PC-3 (cell line): ENCODE measurements at regions not wholly inside any gene's neighbourhood (a gene's known extent, or its start where the extent isn't known, plus 50 kb on each side); places are given as distances from the start of the nearest gene placed in this dataset.

ENCODE experiments used
- ATAC-seq: fragments of 200-7000 bp; cut with Tn5 transposase; 2 replicates; pipeline ENCODE4 v1.9.1; 2020; ENCODE audit warnings: mild to moderate bottlenecking, moderate library complexity
- BruUV-seq: library from RNA; stranded (reverse); fragments of 400-500 nt; replicated peaks from 2 replicates; lab custom pipeline; 2021; lab: Mats Ljungman, UMichigan
- CTCF ChIA-PET: fragments of 300-600 bp; sonication (Branson Sonifier 250); formaldehyde crosslinking; loops from one replicate; lab custom pipeline; 2022; ENCODE audit warnings: antibody characterized with exemption; lab: Charles Lee
- POLR2A ChIA-PET: fragments of 300-600 bp; sonication (Branson Sonifier 250); formaldehyde crosslinking; loops from one replicate; lab custom pipeline; 2022; ENCODE audit warnings: antibody characterized with exemption; ENCODE audit not compliant: unreplicated experiment; lab: Charles Lee
- DNase-seq: peaks from one replicate; pipeline ENCODE4 v3.0.0-alpha.2; 2015
- H2AFZ ChIP-seq: fragments of 300-600 bp; sonication (generic); 2 replicates; pipeline ENCODE4 v1.6.0; 2016; ENCODE audit warnings: antibody characterized with exemption, low read length
- H3F3A ChIP-seq: fragments of 300-600 bp; sonication (generic); one replicate; pipeline ENCODE4 v1.6.0; 2017; ENCODE audit warnings: antibody characterized with exemption, low read length, control low read depth, mild to moderate bottlenecking; ENCODE audit not compliant: unreplicated experiment
- H3K27ac ChIP-seq: fragments of 300-600 bp; sonication (generic); 2 replicates; pipeline ENCODE4 v1.5.1; 2016; ENCODE audit warnings: mild to moderate bottlenecking, low read length
- H3K27me3 ChIP-seq: fragments of 300-600 bp; sonication (generic); 2 replicates; pipeline ENCODE4 v1.6.1; 2016; ENCODE audit warnings: low read length, mixed read lengths
- H3K36me3 ChIP-seq: fragments of 300-600 bp; sonication (generic); 2 replicates; pipeline ENCODE4 v1.6.1; 2016; ENCODE audit warnings: low read depth, mixed run types, low read length, mixed read lengths
- H3K4me1 ChIP-seq: fragments of 300-600 bp; sonication (generic); 2 replicates; pipeline ENCODE4 v1.5.1; 2016; ENCODE audit warnings: low read length; ENCODE audit not compliant: insufficient read depth
- H3K4me2 ChIP-seq: fragments of 300-600 bp; sonication (generic); 2 replicates; pipeline ENCODE4 v1.6.0; 2016; ENCODE audit warnings: low read length
- H3K4me3 ChIP-seq: fragments of 300-600 bp; sonication (generic); 2 replicates; pipeline ENCODE4 v1.5.1; 2016; ENCODE audit warnings: mild to moderate bottlenecking, low read length, mixed read lengths
- H3K79me2 ChIP-seq: fragments of 300-600 bp; sonication (generic); 2 replicates; pipeline ENCODE4 v1.6.1; 2017; ENCODE audit warnings: low read length, mixed read lengths
- H3K9ac ChIP-seq: fragments of 300-600 bp; sonication (generic); 2 replicates; pipeline ENCODE4 v1.6.0; 2016; ENCODE audit warnings: mild to moderate bottlenecking, low read length
- H3K9me2 ChIP-seq: fragments of 300-600 bp; sonication (generic); replicated peaks from 2 replicates; pipeline ENCODE4 v1.6.1; 2016; ENCODE audit warnings: mixed run types, low read length, mixed read lengths
- H3K9me3 ChIP-seq: fragments of 300-600 bp; sonication (generic); 2 replicates; pipeline ENCODE4 v1.6.1; 2016; ENCODE audit warnings: low read length, mixed read lengths
- H4K20me1 ChIP-seq: fragments of 300-600 bp; sonication (generic); 2 replicates; pipeline ENCODE4 v1.6.1; 2016; ENCODE audit warnings: low read length, mixed read lengths
- EZH2 ChIP-seq: fragments of 300-600 bp; sonication (generic); IDR thresholded peaks from one replicate; pipeline ENCODE4 v1.6.1; 2017; ENCODE audit warnings: antibody characterized with exemption, mild to moderate bottlenecking, low read length; ENCODE audit not compliant: unreplicated experiment
- EZH2phosphoT487 ChIP-seq: fragments of 300-600 bp; sonication (generic); IDR thresholded peaks from 2 replicates; pipeline ENCODE4 v1.6.1; 2018; ENCODE audit warnings: mild to moderate bottlenecking, antibody characterized with exemption, low read length, borderline replicate concordance
- intact Hi-C: fragments of 100-400 bp; cut with micrococcal nuclease; formaldehyde crosslinking; loops from 2 replicates; pipeline ENCODE4 v1.9.0; 2023
- TF ChIP-seq, protein P1 (sequence below): fragments of 300-600 bp; sonication (generic); conservative IDR thresholded peaks from 2 replicates; pipeline ENCODE4 v1.5.1; 2017; ENCODE audit warnings: antibody characterized with exemption, low read depth, mild to moderate bottlenecking, low read length

DNA sequence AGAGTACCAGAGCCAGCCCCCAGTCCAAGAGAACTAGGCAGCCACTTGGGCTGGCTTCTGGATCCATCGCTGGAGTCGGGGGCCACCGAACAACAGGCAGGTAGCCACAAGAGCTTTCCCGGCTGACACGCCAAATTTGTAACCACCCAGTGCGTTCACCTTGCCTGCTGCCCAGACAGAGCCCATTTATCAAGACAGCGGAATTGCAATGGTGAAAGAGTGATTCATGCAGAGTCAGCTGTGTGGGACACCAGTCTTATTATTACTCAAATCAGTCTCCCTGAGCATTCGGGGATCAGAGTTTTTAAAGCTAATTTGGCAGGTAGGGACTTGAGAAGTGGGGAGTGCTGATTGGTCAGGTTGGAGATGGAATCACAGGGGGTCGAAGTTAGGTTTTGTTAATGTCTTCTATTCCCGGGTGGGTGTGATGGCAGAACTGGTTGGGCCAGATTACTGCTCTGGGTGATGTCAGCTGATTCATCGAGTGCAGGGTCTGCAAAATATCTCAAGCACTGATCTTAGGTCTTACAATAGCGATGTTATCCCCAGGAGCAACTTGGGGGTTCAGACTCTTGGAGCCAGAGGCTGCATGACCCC is 64.3 kb downstream of the PDE6H start:
- peak; percentile 2 for DNase-seq
- ChIA-PET POLR2A (no interaction called here), CTCF (no interaction called here)
- H4K20me1 ChIP-seq: no peaks in the 10 kb centered on the region
- H3F3A ChIP-seq: no peaks in the 10 kb centered on the region
- no TSS peak for BruUV-seq
- H3K9me2 ChIP-seq: no peaks in the 10 kb centered on the region
- H3K4me2 ChIP-seq: no peak overlapping the region
- no peak for ATAC-seq
- no peaks in the 10 kb centered on the region for H3K79me2 ChIP-seq
- no peak overlapping the region for H3K9ac ChIP-seq
- peaks cover 13% of the 10 kb centered on the region; the same call in 1 of the 2 replicates for H3K27me3 ChIP-seq
- intact Hi-C loops: no loop called here
- no peaks in the 10 kb centered on the region for H3K36me3 ChIP-seq
- H3K27ac ChIP-seq: no peak overlapping the region
- H3K4me1 ChIP-seq: no peaks in the 10 kb centered on the region
- H3K9me3 ChIP-seq: no peaks in the 10 kb centered on the region
- H3K4me3 ChIP-seq: no peak overlapping the region
- TF ChIP-seq EZH2 (no peak), EZH2phosphoT487 (no peak)
- TF ChIP-seq, protein P1, sequence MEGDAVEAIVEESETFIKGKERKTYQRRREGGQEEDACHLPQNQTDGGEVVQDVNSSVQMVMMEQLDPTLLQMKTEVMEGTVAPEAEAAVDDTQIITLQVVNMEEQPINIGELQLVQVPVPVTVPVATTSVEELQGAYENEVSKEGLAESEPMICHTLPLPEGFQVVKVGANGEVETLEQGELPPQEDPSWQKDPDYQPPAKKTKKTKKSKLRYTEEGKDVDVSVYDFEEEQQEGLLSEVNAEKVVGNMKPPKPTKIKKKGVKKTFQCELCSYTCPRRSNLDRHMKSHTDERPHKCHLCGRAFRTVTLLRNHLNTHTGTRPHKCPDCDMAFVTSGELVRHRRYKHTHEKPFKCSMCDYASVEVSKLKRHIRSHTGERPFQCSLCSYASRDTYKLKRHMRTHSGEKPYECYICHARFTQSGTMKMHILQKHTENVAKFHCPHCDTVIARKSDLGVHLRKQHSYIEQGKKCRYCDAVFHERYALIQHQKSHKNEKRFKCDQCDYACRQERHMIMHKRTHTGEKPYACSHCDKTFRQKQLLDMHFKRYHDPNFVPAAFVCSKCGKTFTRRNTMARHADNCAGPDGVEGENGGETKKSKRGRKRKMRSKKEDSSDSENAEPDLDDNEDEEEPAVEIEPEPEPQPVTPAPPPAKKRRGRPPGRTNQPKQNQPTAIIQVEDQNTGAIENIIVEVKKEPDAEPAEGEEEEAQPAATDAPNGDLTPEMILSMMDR: no peak
- no peak overlapping the region for H2AFZ ChIP-seq

DNA sequence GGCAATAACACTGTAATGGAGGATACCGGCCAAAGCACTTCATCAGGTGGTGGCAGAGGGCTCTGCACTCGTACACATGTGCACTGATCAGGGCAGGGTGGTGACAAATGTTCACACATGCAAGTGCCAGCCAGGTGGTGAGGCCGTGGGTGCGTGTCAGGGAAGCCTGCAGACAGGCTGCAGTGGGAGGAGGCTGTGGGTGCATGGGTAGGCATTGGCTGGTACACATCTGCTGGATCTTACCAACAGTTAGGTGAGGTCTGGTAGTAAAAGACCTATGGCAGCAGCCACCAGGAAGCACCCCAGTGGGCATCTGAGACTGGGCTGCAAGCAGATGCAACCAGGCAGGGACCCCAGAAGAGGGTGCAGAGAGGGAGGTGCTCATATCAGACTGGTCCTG is 65.3 kb downstream of the PDE6H start:
- intact Hi-C loops: no loop called here
- TF ChIP-seq, protein P1: no peak
- no peak for TF ChIP-seq EZH2phosphoT487
- no peak for TF ChIP-seq EZH2
- no peaks in the 10 kb centered on the region for H3F3A ChIP-seq
- no peaks in the 10 kb centered on the region for H3K9me3 ChIP-seq
- H3K27ac ChIP-seq: no peak overlapping the region
- H3K9ac ChIP-seq: no peak overlapping the region
- ATAC-seq: no peak
- no peak overlapping the region for H2AFZ ChIP-seq
- H3K36me3 ChIP-seq: no peaks in the 10 kb centered on the region
- H4K20me1 ChIP-seq: no peaks in the 10 kb centered on the region
- H3K4me1 ChIP-seq: no peaks in the 10 kb centered on the region
- POLR2A ChIA-PET: no interaction called here
- CTCF ChIA-PET: no interaction called here
- H3K27me3 ChIP-seq: peaks cover 20% of the 10 kb centered on the region; the same call in 1 of the 2 replicates
- H3K4me3 ChIP-seq: no peak overlapping the region
- H3K9me2 ChIP-seq: no peaks in the 10 kb centered on the region
- DNase-seq: no peak
- no peak overlapping the region for H3K4me2 ChIP-seq
- H3K79me2 ChIP-seq: no peaks in the 10 kb centered on the region
- BruUV-seq: no TSS peak

DNA sequence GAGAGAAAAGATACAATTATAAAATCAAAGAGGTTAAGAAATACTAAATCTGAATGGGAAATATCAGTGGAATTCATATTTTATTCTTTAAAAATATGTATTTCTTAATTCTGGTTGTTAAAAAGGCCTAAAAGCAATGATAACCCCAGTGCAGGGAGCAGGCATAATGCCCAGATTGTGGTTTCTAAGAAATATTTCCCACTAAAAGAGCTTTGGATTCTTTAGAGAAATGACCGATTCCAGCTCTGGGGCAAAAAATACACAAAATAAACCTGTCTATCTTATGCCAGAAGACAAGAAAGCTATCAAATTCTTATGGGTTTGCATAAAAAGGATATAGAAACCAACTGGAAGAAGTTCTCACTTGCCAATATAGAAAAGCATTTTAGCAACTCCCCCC is 71.6 kb downstream of the PDE6H start:
- Histone ChIP-seq H4K20me1 (no peaks in the 10 kb centered on the region), H3K4me3 (no peak overlapping the region), H3K4me1 (no peaks in the 10 kb centered on the region), H3K27me3 (peaks cover 60% of the 10 kb centered on the region), H3K4me2 (no peak overlapping the region), H3F3A (no peaks in the 10 kb centered on the region), H3K9me3 (no peaks in the 10 kb centered on the region), H3K9ac (no peak overlapping the region), H3K79me2 (no peaks in the 10 kb centered on the region), H3K27ac (no peak overlapping the region), H3K36me3 (no peaks in the 10 kb centered on the region), H2AFZ (no peak overlapping the region), H3K9me2 (no peaks in the 10 kb centered on the region)
- TF ChIP-seq EZH2phosphoT487 (no peak), EZH2 (no peak)
- TF ChIP-seq, protein P1: no peak
- no TSS peak for BruUV-seq
- ChIA-PET CTCF (no interaction called here), POLR2A (no interaction called here)
- ATAC-seq (no peak), DNase-seq (no peak)
- intact Hi-C loops: no loop called here
